ENCODE measurements at regions not wholly inside any gene's neighbourhood (a gene's known extent, or its start where the extent isn't known, plus 50 kb on each side); places are given as distances from the start of the nearest gene placed in this dataset.
"Not testable (repeated sequence)": the region's sequence is repeated elsewhere in the genome, so short reads cannot be mapped to it uniquely, and the experiment has no call there.

DNA sequence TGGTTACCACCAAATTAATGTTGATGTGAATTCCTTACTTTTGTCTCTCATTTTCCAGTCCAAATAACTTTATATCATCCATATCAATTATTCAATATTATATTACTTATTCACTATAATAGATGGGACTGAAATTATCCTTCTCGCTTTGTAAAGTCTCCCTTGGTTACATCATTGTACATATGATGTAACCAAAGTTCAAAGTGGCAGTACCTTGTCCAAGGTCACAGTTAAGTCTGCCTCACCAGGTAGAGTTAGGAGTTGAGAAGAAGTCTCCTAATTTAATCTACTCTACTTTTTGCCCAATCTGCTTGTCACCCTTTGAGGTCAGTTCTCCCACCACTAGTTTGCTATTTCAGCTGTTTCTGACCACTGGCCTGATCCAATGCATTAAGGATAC lies 83.7 kb upstream of the CLINT1 start:
- ATAC-seq (replicated peaks) (no peak), DNase-seq (no peak)
- no peak overlapping the region for H3K4me3 Mint-ChIP-seq
- H3K9me3 Mint-ChIP-seq, result no peaks in the 10 kb centered on the region
- H3K36me3 Mint-ChIP-seq (ENCODE audit: insufficient read depth), result no peaks in the 10 kb centered on the region
- H3K27ac Mint-ChIP-seq, result no peak overlapping the region
- peaks cover 8 to 11% of the 10 kb centered on the region in 2 donors for H3K27me3 Mint-ChIP-seq
- no peaks in the 10 kb centered on the region for H3K4me1 Mint-ChIP-seq (ENCODE audit: low read depth in 2 of 2)

DNA sequence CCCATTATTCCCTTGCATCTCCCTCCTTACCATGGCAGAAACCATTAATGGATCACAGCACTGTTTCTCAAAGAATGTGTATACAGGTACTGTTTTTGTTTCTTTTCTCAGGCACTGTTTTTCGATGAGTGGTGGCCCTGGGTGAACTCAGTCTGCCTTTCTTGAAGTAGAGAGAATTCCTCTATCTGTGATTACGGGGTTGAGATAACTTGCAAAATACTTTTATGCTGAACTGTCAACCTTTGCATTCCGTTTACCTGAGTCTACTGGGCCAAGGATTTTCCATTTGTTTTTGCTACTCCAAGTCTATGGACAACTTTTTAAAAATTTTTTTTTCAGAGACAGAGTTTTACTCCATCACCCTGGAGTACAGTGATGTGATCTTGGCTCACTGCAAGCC lies 82.7 kb upstream of the CLINT1 start:
- no peak for DNase-seq
- Mint-ChIP-seq H3K9me3 (no peaks in the 10 kb centered on the region), H3K27ac (no peak overlapping the region), H3K27me3 (peaks cover 8 to 11% of the 10 kb centered on the region in 2 donors), H3K36me3 (ENCODE audit: insufficient read depth) (no peaks in the 10 kb centered on the region), H3K4me3 (no peak overlapping the region), H3K4me1 (ENCODE audit: low read depth in 2 of 2) (no peaks in the 10 kb centered on the region)
- no peak for ATAC-seq (replicated peaks)

DNA sequence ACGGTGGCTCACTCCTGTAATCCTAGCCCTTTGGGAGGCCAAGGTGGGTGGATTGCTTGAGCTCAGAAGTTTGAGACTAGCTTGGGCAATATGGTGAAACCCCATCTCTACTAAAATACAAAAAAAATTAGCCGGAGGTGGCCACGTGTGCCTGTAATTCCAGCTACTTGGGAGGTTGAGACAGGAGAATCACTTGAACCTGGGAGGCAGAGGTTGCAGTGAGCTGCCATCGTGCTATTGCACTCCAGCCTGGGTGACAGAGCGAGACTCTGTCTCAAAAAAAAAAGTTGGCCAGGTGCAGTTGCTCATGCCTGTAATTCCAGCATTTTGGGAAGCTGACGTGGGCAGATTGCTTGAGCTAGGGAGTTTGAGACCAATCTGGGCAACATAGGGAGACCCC lies 79.2 kb upstream of the CLINT1 start:
- H3K9me3 Mint-ChIP-seq; H3K27ac Mint-ChIP-seq; H3K4me1 Mint-ChIP-seq (ENCODE audit: low read depth in 2 of 2); DNase-seq; H3K36me3 Mint-ChIP-seq (ENCODE audit: insufficient read depth); H3K4me3 Mint-ChIP-seq; ATAC-seq (replicated peaks): not testable (repeated sequence)
- H3K27me3 Mint-ChIP-seq, result peaks cover 0 to 11% of the 10 kb centered on the region in 2 donors

DNA sequence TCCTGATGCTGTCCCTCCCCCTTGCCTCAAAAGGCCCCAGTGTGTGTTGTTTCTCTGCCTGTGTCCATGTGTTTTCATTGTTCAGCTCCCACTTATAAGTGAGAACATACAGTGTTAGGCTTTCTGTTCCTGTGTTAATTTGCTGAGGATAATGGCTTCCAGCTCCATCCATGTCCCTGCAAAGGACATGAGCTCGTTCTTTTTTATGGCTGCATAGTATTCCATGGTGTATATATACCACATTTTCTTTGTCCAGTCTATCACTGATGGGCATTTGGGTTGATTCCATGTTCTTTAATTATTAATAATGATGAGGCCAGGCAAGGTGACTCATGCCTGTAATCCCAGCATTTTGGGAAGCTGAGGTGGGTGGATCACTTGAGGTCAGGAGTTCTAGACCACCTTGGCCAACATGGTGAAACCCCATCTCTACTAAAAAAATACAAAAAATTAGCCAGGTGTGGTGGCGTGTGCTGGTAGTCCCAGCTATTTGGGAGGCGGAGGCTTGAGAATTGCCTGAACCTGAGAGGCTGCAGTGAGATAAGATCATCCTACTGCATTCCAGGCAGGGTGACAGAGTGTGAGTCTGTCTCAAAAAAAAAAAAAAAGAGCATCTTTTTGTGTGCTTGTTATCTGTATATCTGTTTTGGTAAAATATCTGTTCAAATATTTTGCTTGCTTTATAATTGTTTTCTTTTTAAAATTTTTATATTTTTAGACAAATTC lies 78.0 kb upstream of the CLINT1 start:
- H3K27me3 Mint-ChIP-seq, result peaks cover 0 to 11% of the 10 kb centered on the region in 2 donors
- not testable (repeated sequence) for H3K4me3 Mint-ChIP-seq; H3K36me3 Mint-ChIP-seq (ENCODE audit: insufficient read depth); H3K9me3 Mint-ChIP-seq; H3K4me1 Mint-ChIP-seq (ENCODE audit: low read depth in 2 of 2); H3K27ac Mint-ChIP-seq; DNase-seq; ATAC-seq (replicated peaks)

DNA sequence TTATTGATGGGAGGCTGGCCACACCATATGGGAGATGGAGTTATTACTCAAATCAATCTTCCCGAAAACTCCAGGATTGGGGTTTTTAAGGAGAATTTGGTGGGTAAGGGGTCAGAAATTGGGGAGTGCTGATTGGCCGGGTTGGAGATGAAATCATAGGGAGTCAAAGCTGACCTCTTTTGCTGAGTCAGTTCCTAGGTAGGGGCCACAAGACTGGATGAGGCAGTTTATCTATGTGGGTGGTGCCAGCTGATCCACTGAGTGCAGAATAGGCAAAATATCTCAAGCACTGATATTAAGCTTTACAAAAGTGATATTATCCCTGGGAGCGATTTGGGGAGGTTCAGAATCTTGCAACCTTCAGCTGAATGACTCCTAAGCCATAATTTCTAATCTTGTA lies 75.7 kb upstream of the CLINT1 start:
- Mint-ChIP-seq H3K27me3 (peaks cover 0 to 15% of the 10 kb centered on the region in 2 donors), H3K9me3 (peaks cover 0 to 4% of the 10 kb centered on the region in 2 donors), H3K4me3 (no peak overlapping the region), H3K36me3 (ENCODE audit: insufficient read depth) (no peaks in the 10 kb centered on the region), H3K27ac (no peak overlapping the region), H3K4me1 (ENCODE audit: low read depth in 2 of 2) (no peaks in the 10 kb centered on the region)
- ATAC-seq (replicated peaks) (no peak), DNase-seq (no peak)

DNA sequence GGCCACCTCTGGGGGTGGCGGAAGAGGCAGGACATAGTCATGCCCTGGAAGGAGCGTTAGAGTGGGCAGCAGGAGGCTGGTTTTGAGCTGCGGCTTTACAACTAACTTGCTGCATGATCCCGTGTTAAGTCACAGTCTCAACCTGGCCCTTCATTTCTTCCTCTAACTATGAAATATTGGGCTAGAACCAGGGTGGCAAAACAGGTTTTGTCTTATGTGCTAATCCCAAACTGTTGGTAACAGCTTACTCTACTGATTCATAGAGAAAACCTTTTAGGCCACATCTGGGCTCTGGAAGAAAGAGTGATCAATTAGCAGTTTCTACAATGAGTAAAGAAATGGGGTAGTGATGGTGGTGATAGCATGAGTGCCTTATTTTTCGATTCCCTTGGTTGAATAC lies 74.1 kb upstream of the CLINT1 start:
- ATAC-seq (replicated peaks) (no peak), DNase-seq (no peak)
- Mint-ChIP-seq H3K4me3 (no peak overlapping the region), H3K9me3 (peaks cover 0 to 4% of the 10 kb centered on the region in 2 donors), H3K36me3 (ENCODE audit: insufficient read depth) (no peaks in the 10 kb centered on the region), H3K4me1 (ENCODE audit: low read depth in 2 of 2) (no peaks in the 10 kb centered on the region), H3K27me3 (peaks cover 0 to 8% of the 10 kb centered on the region in 2 donors), H3K27ac (no peak overlapping the region)

DNA sequence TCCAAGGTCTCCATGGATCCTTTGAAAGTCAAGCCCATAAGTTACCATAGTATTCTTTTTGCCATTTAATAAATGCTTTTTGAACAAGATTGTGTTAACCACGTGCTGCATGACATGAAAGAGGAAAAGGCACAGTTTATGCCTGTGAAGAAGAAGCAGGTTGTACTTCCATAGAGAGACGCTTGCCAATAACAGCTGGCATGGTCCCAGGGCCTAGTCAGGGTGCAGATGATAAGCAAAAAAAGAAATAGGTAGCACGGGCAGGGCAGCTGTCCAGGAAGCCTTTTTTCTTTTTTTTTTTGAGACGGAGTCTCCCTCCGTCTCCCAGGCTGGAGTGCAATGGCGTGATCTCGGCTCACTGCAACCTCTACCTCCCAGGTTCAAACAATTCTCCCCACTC lies 71.8 kb upstream of the CLINT1 start:
- H3K27ac Mint-ChIP-seq, result no peak overlapping the region
- H3K4me1 Mint-ChIP-seq (ENCODE audit: low read depth in 2 of 2), result no peaks in the 10 kb centered on the region
- no peaks in the 10 kb centered on the region for H3K36me3 Mint-ChIP-seq (ENCODE audit: insufficient read depth)
- H3K9me3 Mint-ChIP-seq, result peaks cover 0 to 4% of the 10 kb centered on the region in 2 donors
- peaks cover 0 to 8% of the 10 kb centered on the region in 2 donors for H3K27me3 Mint-ChIP-seq
- no peak overlapping the region for H3K4me3 Mint-ChIP-seq
- DNase-seq (no peak), ATAC-seq (replicated peaks) (no peak)

DNA sequence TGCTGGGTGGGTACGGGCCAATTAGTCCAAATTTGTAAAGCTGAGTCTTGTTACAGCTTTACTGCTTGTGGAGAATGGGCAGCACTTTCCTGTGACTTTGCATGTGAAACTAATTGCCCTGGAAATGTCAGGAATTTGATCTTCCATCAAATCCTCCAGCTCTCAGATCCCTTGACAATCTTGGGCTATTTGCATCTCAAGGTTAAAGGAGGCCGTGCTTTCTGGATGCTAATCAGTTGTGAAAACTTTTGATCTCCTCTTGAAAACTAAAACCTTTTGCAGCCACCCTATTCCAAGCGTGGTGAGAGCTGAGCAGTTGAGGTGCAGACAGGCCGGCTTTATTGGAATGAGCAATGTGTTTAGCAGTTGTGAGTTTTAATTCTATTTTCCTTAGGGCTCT lies 68.0 kb upstream of the CLINT1 start:
- peaks cover 0 to 8% of the 10 kb centered on the region in 2 donors for H3K27me3 Mint-ChIP-seq
- no peaks in the 10 kb centered on the region for H3K36me3 Mint-ChIP-seq (ENCODE audit: insufficient read depth)
- peaks cover 0 to 5% of the 10 kb centered on the region in 2 donors for H3K4me1 Mint-ChIP-seq (ENCODE audit: low read depth in 2 of 2)
- ATAC-seq (replicated peaks) (no peak), DNase-seq (no peak)
- H3K4me3 Mint-ChIP-seq, result no peak overlapping the region
- no peak overlapping the region for H3K27ac Mint-ChIP-seq
- H3K9me3 Mint-ChIP-seq, result no peaks in the 10 kb centered on the region

DNA sequence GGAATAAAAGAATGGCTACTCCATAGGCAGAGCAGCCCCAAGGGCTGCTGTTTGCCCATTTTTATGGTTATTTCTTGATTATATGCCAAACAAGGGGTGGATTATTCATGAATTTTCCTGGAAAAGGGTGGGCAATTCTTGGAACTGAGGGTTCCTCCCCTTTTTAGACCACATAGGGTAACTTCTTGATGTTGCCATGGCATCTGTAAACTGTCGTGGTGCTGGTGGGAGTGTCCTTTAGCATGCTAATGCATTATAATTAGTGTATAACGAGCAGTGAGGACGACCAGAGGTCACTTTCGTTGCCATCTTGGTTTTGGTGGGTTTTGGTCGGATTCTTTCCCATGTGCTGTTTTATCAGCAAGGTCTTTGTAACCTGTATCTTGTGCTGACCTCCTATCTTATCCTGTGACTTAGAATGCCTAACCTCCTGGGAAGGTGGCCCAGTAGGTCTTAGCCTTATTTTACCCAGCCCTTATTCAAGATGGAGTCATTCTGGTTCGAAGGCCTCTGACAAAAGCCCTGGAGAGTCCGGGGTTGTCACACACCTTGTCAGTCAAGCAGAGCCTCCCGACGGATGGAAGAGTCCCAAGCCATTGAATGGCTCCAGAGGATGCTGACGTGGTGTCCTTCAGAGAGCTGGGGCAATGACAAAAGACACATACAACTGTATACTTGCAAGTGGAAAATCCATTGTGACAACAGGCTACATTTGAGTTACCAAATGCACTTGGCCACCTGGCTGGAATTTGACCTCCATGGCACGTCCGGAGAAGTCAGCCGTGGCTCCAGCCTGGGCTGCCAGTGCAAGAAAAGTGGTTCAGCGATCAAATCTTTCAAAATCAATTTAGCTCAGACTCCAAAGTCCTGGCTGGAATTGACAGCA lies 67.1 kb upstream of the CLINT1 start:
- no peaks in the 10 kb centered on the region for H3K36me3 Mint-ChIP-seq (ENCODE audit: insufficient read depth)
- no peak overlapping the region for H3K27ac Mint-ChIP-seq
- H3K9me3 Mint-ChIP-seq, result no peaks in the 10 kb centered on the region
- H3K4me3 Mint-ChIP-seq, result no peak overlapping the region
- DNase-seq (no peak), ATAC-seq (replicated peaks) (no peak)
- H3K4me1 Mint-ChIP-seq (ENCODE audit: low read depth in 2 of 2), result peaks cover 0 to 5% of the 10 kb centered on the region in 2 donors
- peaks cover 0 to 2% of the 10 kb centered on the region in 2 donors for H3K27me3 Mint-ChIP-seq

DNA sequence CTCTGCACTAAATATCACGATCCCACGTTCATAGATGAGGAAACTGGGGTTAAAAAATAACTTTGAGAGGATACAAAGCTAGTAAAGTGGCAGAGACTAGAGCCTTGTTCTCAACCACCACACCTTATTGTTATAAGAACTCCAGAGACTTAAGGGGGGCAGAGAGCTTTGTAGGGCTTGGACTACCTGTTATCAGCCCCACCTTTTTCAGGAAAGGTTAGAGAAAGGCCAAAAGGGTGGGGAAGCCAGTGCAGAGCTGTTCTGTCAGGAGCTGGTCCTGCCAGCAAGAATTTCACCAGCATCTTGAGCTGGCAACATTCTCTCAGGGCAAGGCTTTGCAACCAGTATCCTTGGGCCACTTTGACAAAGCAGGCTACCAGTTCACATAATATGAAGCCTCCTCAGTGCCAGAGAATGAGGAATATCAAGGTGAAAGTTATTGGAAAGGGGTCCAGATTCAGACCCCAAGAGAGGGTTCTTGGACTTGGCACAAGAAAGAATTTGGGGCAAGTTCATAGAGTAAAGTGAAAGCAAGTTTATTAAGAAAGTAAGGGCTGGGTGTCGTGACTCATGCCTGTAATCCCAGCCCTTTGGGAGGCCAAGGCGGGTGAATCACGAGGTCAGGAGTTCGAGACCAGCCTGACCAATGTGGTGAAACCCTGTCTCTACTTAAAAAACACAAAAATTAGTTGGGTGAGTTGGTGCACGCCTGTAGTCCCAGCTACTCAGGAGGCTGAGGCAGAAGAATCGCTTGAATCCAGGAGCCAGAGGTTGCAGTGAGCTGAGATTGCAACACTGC lies 66.2 kb upstream of the CLINT1 start:
- Mint-ChIP-seq H3K27ac (no peak overlapping the region), H3K4me3 (no peak overlapping the region), H3K36me3 (ENCODE audit: insufficient read depth) (no peaks in the 10 kb centered on the region), H3K27me3 (no peaks in the 10 kb centered on the region), H3K9me3 (no peaks in the 10 kb centered on the region), H3K4me1 (ENCODE audit: low read depth in 2 of 2) (peaks cover 0 to 5% of the 10 kb centered on the region in 2 donors)
- DNase-seq, result no peak
- ATAC-seq (replicated peaks), result no peak

DNA sequence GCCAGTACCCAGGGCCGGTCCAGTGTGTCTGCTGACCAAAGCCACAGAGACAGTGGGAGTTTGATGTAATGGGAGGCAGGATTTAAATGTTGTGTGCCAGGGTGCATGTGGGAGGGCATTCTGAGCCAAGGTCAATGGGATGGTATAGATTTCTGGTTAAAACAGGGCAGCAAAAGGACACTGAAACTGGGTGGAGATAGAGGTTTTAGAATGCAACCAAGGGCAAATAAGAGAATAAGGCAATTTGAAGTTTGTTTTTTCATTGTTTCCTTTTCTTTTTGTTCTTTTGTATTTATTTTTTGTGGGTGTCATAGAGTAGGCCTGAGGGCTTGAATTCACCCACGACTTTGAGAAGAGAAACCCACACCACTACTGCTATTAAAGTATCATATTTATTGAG lies 65.5 kb upstream of the CLINT1 start:
- Mint-ChIP-seq H3K4me3 (no peak overlapping the region), H3K27me3 (peaks cover 0 to 2% of the 10 kb centered on the region in 2 donors), H3K27ac (no peak overlapping the region), H3K4me1 (ENCODE audit: low read depth in 2 of 2) (peaks cover 0 to 7% of the 10 kb centered on the region in 2 donors), H3K36me3 (ENCODE audit: insufficient read depth) (no peaks in the 10 kb centered on the region), H3K9me3 (no peaks in the 10 kb centered on the region)
- no peak for ATAC-seq (replicated peaks)
- no peak for DNase-seq

DNA sequence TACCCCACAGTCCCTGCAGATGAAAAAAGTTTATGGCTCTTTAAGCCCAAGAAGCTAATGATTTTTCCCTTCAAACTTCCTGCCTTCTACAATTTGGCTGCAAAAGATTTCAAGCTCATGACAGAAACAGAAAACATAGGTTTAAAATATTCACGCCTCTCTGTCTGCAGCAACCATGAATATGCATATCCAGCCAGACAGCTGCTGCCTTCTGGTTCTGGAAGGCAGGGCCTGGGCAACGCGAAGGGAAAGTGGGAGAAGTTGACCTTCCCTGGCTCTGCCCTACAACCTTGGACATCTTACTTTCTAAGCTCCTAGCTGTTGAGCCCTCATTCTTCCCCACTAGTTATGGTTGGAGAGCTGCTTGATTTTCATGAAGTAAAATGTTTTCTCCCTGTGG lies 64.8 kb upstream of the CLINT1 start:
- Mint-ChIP-seq H3K4me3 (no peak overlapping the region), H3K27me3 (peaks cover 0 to 9% of the 10 kb centered on the region in 2 donors), H3K27ac (no peak overlapping the region), H3K4me1 (ENCODE audit: low read depth in 2 of 2) (peaks cover 0 to 15% of the 10 kb centered on the region in 2 donors), H3K9me3 (no peaks in the 10 kb centered on the region), H3K36me3 (ENCODE audit: insufficient read depth) (no peaks in the 10 kb centered on the region)
- DNase-seq, result no peak
- ATAC-seq (replicated peaks), result no peak

DNA sequence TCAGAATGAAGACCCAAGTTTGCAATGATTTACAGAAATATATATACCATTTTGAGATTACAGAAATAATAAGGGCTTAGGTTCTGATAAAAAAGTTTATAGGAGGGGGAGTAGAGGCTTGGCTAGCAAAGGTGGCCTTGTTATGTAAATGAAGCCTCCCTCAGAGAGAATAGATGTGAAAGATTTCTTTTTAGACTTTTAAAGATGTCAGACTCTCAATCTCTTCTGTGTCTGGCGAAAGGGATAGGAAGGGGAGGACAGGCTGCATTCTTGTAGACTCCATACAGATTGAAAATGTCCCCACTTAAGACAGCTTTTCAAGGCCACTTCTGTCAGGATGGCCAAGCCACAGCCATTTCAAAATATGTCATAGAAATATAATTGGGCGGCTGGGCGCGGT lies 63.1 kb upstream of the CLINT1 start:
- Mint-ChIP-seq H3K9me3 (no peaks in the 10 kb centered on the region), H3K27me3 (peaks cover 0 to 10% of the 10 kb centered on the region in 2 donors), H3K4me1 (ENCODE audit: low read depth in 2 of 2) (peaks cover 5 to 23% of the 10 kb centered on the region in 2 donors), H3K27ac (no peak overlapping the region), H3K36me3 (ENCODE audit: insufficient read depth) (no peaks in the 10 kb centered on the region), H3K4me3 (no peak overlapping the region)
- DNase-seq (no peak), ATAC-seq (replicated peaks) (no peak)

Measured in effector memory CD8-positive, alpha-beta T cell (primary cell).